GM12878 (cell line): ENCODE measurements at regions not wholly inside any gene's neighbourhood (a gene's known extent, or its start where the extent isn't known, plus 50 kb on each side); places are given as distances from the start of the nearest gene placed in this dataset.

ENCODE experiments used
- ATAC-seq: fragments of 200-7000 bp; cut with Tn5 transposase; 3 replicates; pipeline ENCODE4 v1.9.1; 2020; ENCODE audit warnings: mild to moderate bottlenecking, moderate library complexity
- BruUV-seq: library from RNA; stranded (reverse); fragments of 400-500 nt; replicated peaks from 2 replicates; lab custom pipeline; 2021; lab: Mats Ljungman, UMichigan
- CTCF ChIA-PET: fragments of 300-600 bp; sonication (Branson Sonifier 250); formaldehyde crosslinking; extraction: SDS; loops from one replicate; lab custom pipeline; 2021; ENCODE audit warnings: inconsistent platforms; lab: Yijun Ruan, JAX
- POLR2A ChIA-PET: fragments of 350-600 bp; formaldehyde crosslinking; extraction: SDS; loops from one replicate; lab custom pipeline; 2021; ENCODE audit warnings: inconsistent platforms; lab: Charles Lee
- RAD21 ChIA-PET: fragments of 300-600 bp; sonication (Branson Sonifier 250); formaldehyde crosslinking; loops from one replicate; lab custom pipeline; 2023; ENCODE audit warnings: antibody characterized with exemption; ENCODE audit not compliant: unreplicated experiment; lab: Charles Lee
- SMC1A ChIA-PET: fragments of 300-600 bp; sonication (Branson Sonifier 250); formaldehyde crosslinking; loops from one replicate; lab custom pipeline; 2023; ENCODE audit not compliant: unreplicated experiment, uncharacterized antibody; lab: Charles Lee
- DNase-seq: peaks from one replicate; pipeline ENCODE4 v3.0.0-alpha.2; 2011; ENCODE audit warnings: low read depth, low spot score
- FAIRE-seq: peaks from 3 replicates; lab custom pipeline; 2011; peaks lifted over from hg19 to GRCh38; lab: Jason Lieb, UNC
- H2AFZ ChIP-seq: 2 replicates; pipeline ENCODE4 v1.6.0; 2011; ENCODE audit warnings: low read depth, low read length, control low read depth; ENCODE audit not compliant: control insufficient read depth
- H3K27ac ChIP-seq: 2 replicates; pipeline ENCODE4 v1.5.1; 2011; ENCODE audit warnings: control low read depth; ENCODE audit not compliant: control insufficient read depth, insufficient read depth
- H3K27me3 ChIP-seq, 2 experiments: replicated peaks in 1 of 2; 2 replicates each; pipeline versions ENCODE4 v1.6.0 to v1.6.1; 2011; ENCODE audit warnings: low read length in 1 of 2; ENCODE audit not compliant: control insufficient read depth in 2 of 2, insufficient read depth in 2 of 2
- H3K36me3 ChIP-seq, 2 experiments: 2 replicates each; pipeline ENCODE4 v1.5.1; 2011; ENCODE audit warnings: low read length in 1 of 2; ENCODE audit not compliant: control insufficient read depth in 2 of 2, insufficient read depth in 2 of 2
- H3K4me1 ChIP-seq: 2 replicates; pipeline ENCODE4 v1.6.1; 2011; ENCODE audit warnings: mild to moderate bottlenecking, low read length, moderate library complexity, mixed read lengths; ENCODE audit not compliant: control insufficient read depth, insufficient read depth
- H3K4me2 ChIP-seq: 2 replicates; pipeline ENCODE4 v1.6.0; 2011; ENCODE audit warnings: control low read depth; ENCODE audit not compliant: control insufficient read depth, insufficient read depth
- H3K4me3 ChIP-seq: fragments of 200-600 bp; sonication (generic); 2 replicates; pipeline ENCODE4 v1.5.1; 2016
- H3K79me2 ChIP-seq: 2 replicates; pipeline ENCODE4 v1.6.0; 2011; ENCODE audit warnings: low read length; ENCODE audit not compliant: control insufficient read depth, insufficient read depth
- H3K9ac ChIP-seq: 2 replicates; pipeline ENCODE4 v1.8.0; 2011; ENCODE audit warnings: low read length, control low read depth, mixed read lengths; ENCODE audit not compliant: control insufficient read depth, insufficient read depth
- H3K9me3 ChIP-seq: replicated peaks from 3 replicates; pipeline ENCODE4 v1.5.1; 2011; ENCODE audit warnings: mild to moderate bottlenecking, low read length; ENCODE audit not compliant: control insufficient read depth, insufficient read depth
- H4K20me1 ChIP-seq: 2 replicates; pipeline ENCODE4 v1.6.0; 2011; ENCODE audit not compliant: control insufficient read depth, insufficient read depth
- CBX5 ChIP-seq: sonication (generic); IDR thresholded peaks from 2 replicates; pipeline ENCODE4 v1.6.1; 2016; ENCODE audit warnings: low read depth, moderate library complexity, mild to moderate bottlenecking, inconsistent platforms
- CHD4 ChIP-seq: fragments of 200-600 bp; sonication (generic); IDR thresholded peaks from 2 replicates; pipeline ENCODE4 v1.6.1; 2016; ENCODE audit warnings: mild to moderate bottlenecking
- EP300 ChIP-seq, 2 experiments: fragments of 150-350 bp in 1 of 2; IDR thresholded peaks; 2 replicates each; pipeline ENCODE4 v1.6.1; 2011 to 2012; ENCODE audit warnings: low read depth in 2 of 2, low read length in 2 of 2, borderline replicate concordance in 1 of 2, improper control_type of control experiment in 1 of 2, inconsistent platforms in 1 of 2; ENCODE audit not compliant: control insufficient read depth in 1 of 2
- MYB ChIP-seq: fragments of 150-350 bp; IDR thresholded peaks from 2 replicates; pipeline ENCODE4 v1.6.1; 2014; ENCODE audit warnings: mild to moderate bottlenecking, low read depth, low read length, borderline replicate concordance
- NFXL1 ChIP-seq: fragments of 450-650 bp; IDR thresholded peaks from 2 replicates; pipeline ENCODE4 v1.6.1; 2017; ENCODE audit warnings: antibody characterized with exemption, mild to moderate bottlenecking, borderline replicate concordance
- NFYA ChIP-seq: IDR thresholded peaks from 2 replicates; pipeline ENCODE4 v1.6.1; 2011; ENCODE audit warnings: low read depth, mild to moderate bottlenecking, low read length, improper control_type of control experiment, borderline replicate concordance
- PAX5 ChIP-seq: IDR thresholded peaks from 2 replicates; pipeline ENCODE4 v1.6.1; 2011; ENCODE audit warnings: low read depth, low read length, borderline replicate concordance
- WGBS: methylation state at CpG from one replicate; pipeline ENCODE4 v1.1.6; 2016; ENCODE audit warnings: low lambda C conversion rate; ENCODE audit not compliant: insufficient replicate concordance, insufficient coverage; ENCODE audit errors: missing lambda C conversion rate; 5-methylcytosine and 5-hydroxymethylcytosine counted together
- in situ Hi-C: fragments of 300-500 bp; cut with MboI; formaldehyde crosslinking; loops from 9 replicates; pipeline ENCODE4 v1.14.3; 2018; ENCODE audit warnings: mixed read lengths
- intact Hi-C: fragments of 100-400 bp; cut with micrococcal nuclease; formaldehyde crosslinking; loops from one replicate; pipeline ENCODE4 v1.14.2; 2022; ENCODE audit not compliant: unreplicated experiment

GRCh38 chr4:98210281-98210680, 50.9 kb upstream of the RAP1GDS1 start:
- no peaks in the 10 kb centered on the region for H3K36me3 ChIP-seq
- no peak for FAIRE-seq
- ChIA-PET SMC1A (no interaction called here), RAD21 (no interaction called here), POLR2A (no interaction called here), CTCF (no interaction called here)
- no peaks in the 10 kb centered on the region for H3K79me2 ChIP-seq
- H4K20me1 ChIP-seq: no peaks in the 10 kb centered on the region
- no peak for TF ChIP-seq EP300 (IDR thresholded peaks at IDR 0.05; ENCODE audit: borderline replicate concordance in 1 of 2, control insufficient read depth in 1 of 2, low read depth in 2 of 2, low read length in 2 of 2)
- TF ChIP-seq CBX5: no peak
- no peak for TF ChIP-seq CHD4
- TF ChIP-seq MYB: no peak
- no peak for TF ChIP-seq PAX5
- TF ChIP-seq NFYA: no peak
- no peaks in the 10 kb centered on the region for H3K9me3 ChIP-seq
- intact Hi-C loops: no loop called here
- BruUV-seq: no TSS peak
- H3K4me1 ChIP-seq: no peaks in the 10 kb centered on the region
- no peak for ATAC-seq
- no peak overlapping the region for H3K4me2 ChIP-seq
- H3K4me3 ChIP-seq: no peak overlapping the region
- in situ Hi-C loops: no loop called here
- H3K9ac ChIP-seq: no peak overlapping the region
- WGBS: 82% methylated on average over 1 of the region's 1 CpG
- no peak overlapping the region for H2AFZ ChIP-seq
- DNase-seq: no peak
- H3K27me3 ChIP-seq: no peaks in the 10 kb centered on the region
- no peak overlapping the region for H3K27ac ChIP-seq

GRCh38 chr4:98209111-98209510, 52.1 kb upstream of the RAP1GDS1 start:
- no peaks in the 10 kb centered on the region for H3K79me2 ChIP-seq
- peaks cover 8% of the 10 kb centered on the region; the same call in 1 of the 2 replicates for H3K4me1 ChIP-seq
- DNase-seq: no peak
- SMC1A ChIA-PET: no interaction called here
- H3K9me3 ChIP-seq: no peaks in the 10 kb centered on the region
- H3K9ac ChIP-seq: no peak overlapping the region
- no peak for TF ChIP-seq NFXL1
- TF ChIP-seq, all 136 proteins: peak for 0
- H3K27ac ChIP-seq: no peak overlapping the region
- intact Hi-C loops: no loop called here
- ChIA-PET RAD21 (no interaction called here), CTCF (no interaction called here), POLR2A (no interaction called here)
- H3K36me3 ChIP-seq: no peaks in the 10 kb centered on the region
- no peaks in the 10 kb centered on the region for H3K27me3 ChIP-seq
- H3K4me2 ChIP-seq: no peak overlapping the region
- ATAC-seq: no peak
- BruUV-seq: no TSS peak
- in situ Hi-C loops: no loop called here
- no peak overlapping the region for H3K4me3 ChIP-seq
- no peak for FAIRE-seq
- 32% methylated on average over 1 of the region's 1 CpG for WGBS
- H2AFZ ChIP-seq: no peak overlapping the region
- H4K20me1 ChIP-seq: no peaks in the 10 kb centered on the region
